ENCODE measurements at regions not wholly inside any gene's neighbourhood (a gene's known extent, or its start where the extent isn't known, plus 50 kb on each side); places are given as distances from the start of the nearest gene placed in this dataset.

DNA sequence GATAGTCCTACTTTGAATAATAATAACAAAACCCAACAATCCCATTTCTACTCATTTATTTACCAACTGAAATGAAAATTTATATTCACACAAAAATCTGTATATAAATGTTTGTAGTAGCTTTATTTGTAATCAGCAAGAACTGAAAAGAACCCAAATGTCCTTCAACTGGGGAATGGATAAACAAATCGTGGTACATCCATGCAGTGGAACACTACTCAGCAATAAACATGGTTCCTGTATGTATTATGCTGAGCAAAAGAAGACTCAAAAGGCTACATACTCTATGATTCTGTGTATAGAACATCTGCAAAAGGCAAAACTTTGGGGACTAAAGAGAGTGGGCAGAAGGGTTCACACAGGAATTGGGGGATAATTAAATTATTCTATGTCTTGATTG is 136.1 kb upstream of the HAND1 start:
- TF ChIP-seq POLR2AphosphoS5 (IDR thresholded peaks at IDR 0.05; ENCODE audit: borderline replicate concordance, low read depth, low read length) (no peak), EZH2 (IDR thresholded peaks at IDR 0.05) (no peak), FOXP2 (optimal IDR thresholded peaks at IDR 0.05; ENCODE audit: control extremely low read depth, extremely low read length, insufficient read depth) (no peak)
